ENCODE measurements at regions not wholly inside any gene's neighbourhood (a gene's known extent, or its start where the extent isn't known, plus 50 kb on each side); places are given as distances from the start of the nearest gene placed in this dataset.

- H3K9me3 ChIP-seq, result no peaks in the 10 kb centered on the region
Measured at GRCh38 chr4:23481566-23481965, 408.3 kb downstream of the PPARGC1A start.

GRCh38 chr4:23477905-23478304 lies 411.9 kb downstream of the PPARGC1A start:
- no peak overlapping the region for H3K27ac ChIP-seq (ENCODE audit: low read length)
- CTCF ChIA-PET, result no interaction called here
- no peak for ATAC-seq (replicated peaks in 1 of 4)
- peaks cover 0 to 10% (median 5%) of the 10 kb centered on the region in 3 donors for H3K9me3 Mint-ChIP-seq
- H3K36me3 ChIP-seq (ENCODE audit: control insufficient read depth in 2 of 2, extremely low read depth in 1 of 2, insufficient read depth in 1 of 2, low read length in 1 of 2), result no peaks in the 10 kb centered on the region
- no peaks in the 10 kb centered on the region for H3K27me3 ChIP-seq (replicated peaks in 1 of 2; ENCODE audit: control insufficient read depth in 2 of 2, extremely low read depth in 1 of 2, insufficient read depth in 2 of 2, low read length in 1 of 2)
- H3K9me3 ChIP-seq, result no peaks in the 10 kb centered on the region
- no peak overlapping the region for H3K4me3 ChIP-seq (ENCODE audit: control insufficient read depth in 1 of 2, extremely low read depth in 1 of 2, low read length in 1 of 2)
- no peak overlapping the region for H3K4me3 Mint-ChIP-seq
- no peaks in the 10 kb centered on the region for H3K4me1 ChIP-seq (ENCODE audit: control insufficient read depth in 1 of 2, extremely low read depth in 1 of 2, insufficient read depth in 2 of 2, low read length in 2 of 2)
- POLR2A ChIA-PET, result no interaction called here
- no peak overlapping the region for H3K27ac Mint-ChIP-seq
- H3K27me3 Mint-ChIP-seq, result no peaks in the 10 kb centered on the region
- no peak for DNase-seq
- no peaks in the 10 kb centered on the region for H3K36me3 Mint-ChIP-seq
- H3K4me1 Mint-ChIP-seq, result no peaks in the 10 kb centered on the region

More at GRCh38 chr4:23481566-23481965, 408.3 kb downstream of the PPARGC1A start:
- DNase-seq (no peak), ATAC-seq (replicated peaks in 1 of 4) (no peak)
- WGBS (ENCODE audit: insufficient coverage), result 100% methylated on average over 1 of the region's 1 CpG
- Histone ChIP-seq H3K27me3 (replicated peaks in 1 of 2; ENCODE audit: control insufficient read depth in 2 of 2, extremely low read depth in 1 of 2, insufficient read depth in 2 of 2, low read length in 1 of 2) (no peaks in the 10 kb centered on the region), H3K4me3 (ENCODE audit: control insufficient read depth in 1 of 2, extremely low read depth in 1 of 2, low read length in 1 of 2) (no peak overlapping the region), H3K27ac (ENCODE audit: low read length) (no peak overlapping the region), H3K36me3 (ENCODE audit: control insufficient read depth in 2 of 2, extremely low read depth in 1 of 2, insufficient read depth in 1 of 2, low read length in 1 of 2) (no peaks in the 10 kb centered on the region), H3K4me1 (ENCODE audit: control insufficient read depth in 1 of 2, extremely low read depth in 1 of 2, insufficient read depth in 2 of 2, low read length in 2 of 2) (no peaks in the 10 kb centered on the region)
- H3K4me1 Mint-ChIP-seq, result no peaks in the 10 kb centered on the region
- CTCF ChIA-PET, result no interaction called here
- H3K27me3 Mint-ChIP-seq, result no peaks in the 10 kb centered on the region
- H3K36me3 Mint-ChIP-seq, result no peaks in the 10 kb centered on the region
- H3K27ac Mint-ChIP-seq, result no peak overlapping the region
- no peak overlapping the region for H3K4me3 Mint-ChIP-seq
- peaks cover 0 to 5% (median 5%) of the 10 kb centered on the region in 3 donors for H3K9me3 Mint-ChIP-seq
- POLR2A ChIA-PET, result no interaction called here

GRCh38 chr4:23476515-23477090 lies 413.2 kb downstream of the PPARGC1A start:
- no peak for ATAC-seq (replicated peaks in 1 of 4)
- ChIA-PET POLR2A (no interaction called here), CTCF (no interaction called here)
- no peaks in the 10 kb centered on the region for H3K4me1 Mint-ChIP-seq
- peaks cover 7 to 15% (median 9%) of the 10 kb centered on the region in 3 donors for H3K9me3 Mint-ChIP-seq
- Histone ChIP-seq H3K4me1 (ENCODE audit: control insufficient read depth in 1 of 2, extremely low read depth in 1 of 2, insufficient read depth in 2 of 2, low read length in 2 of 2) (no peaks in the 10 kb centered on the region), H3K9me3 (no peaks in the 10 kb centered on the region), H3K27ac (ENCODE audit: low read length) (no peak overlapping the region), H3K36me3 (ENCODE audit: control insufficient read depth in 2 of 2, extremely low read depth in 1 of 2, insufficient read depth in 1 of 2, low read length in 1 of 2) (no peaks in the 10 kb centered on the region), H3K4me3 (ENCODE audit: control insufficient read depth in 1 of 2, extremely low read depth in 1 of 2, low read length in 1 of 2) (no peak overlapping the region), H3K27me3 (replicated peaks in 1 of 2; ENCODE audit: control insufficient read depth in 2 of 2, extremely low read depth in 1 of 2, insufficient read depth in 2 of 2, low read length in 1 of 2) (no peaks in the 10 kb centered on the region)
- no peaks in the 10 kb centered on the region for H3K27me3 Mint-ChIP-seq
- DNase-seq, result no peak
- no CpG with 5 or more reads among the region's 1 CpG for WGBS (ENCODE audit: insufficient coverage)
- H3K27ac Mint-ChIP-seq, result no peak overlapping the region
- H3K36me3 Mint-ChIP-seq, result no peaks in the 10 kb centered on the region
- H3K4me3 Mint-ChIP-seq, result no peak overlapping the region

- no peak overlapping the region for H3K4me3 Mint-ChIP-seq
- POLR2A ChIA-PET, result interaction anchor here in 1 of 2 donors (0.6 kb wide), 1 partner anchor 61 kb away, joined by 3 read pairs; no protein-coding TSS in a partner anchor
Measured at GRCh38 chr4:23463071-23463470, 426.8 kb downstream of the PPARGC1A start.

GRCh38 chr4:23458054-23458453 lies 431.8 kb downstream of the PPARGC1A start:
- POLR2A ChIA-PET, result no interaction called here
- H3K27me3 ChIP-seq (replicated peaks in 1 of 2; ENCODE audit: control insufficient read depth in 2 of 2, extremely low read depth in 1 of 2, insufficient read depth in 2 of 2, low read length in 1 of 2), result no peaks in the 10 kb centered on the region
- H3K9me3 ChIP-seq, result no peaks in the 10 kb centered on the region
- H3K27me3 Mint-ChIP-seq, result peaks cover 0 to 3% of the 10 kb centered on the region in 2 donors
- H3K36me3 Mint-ChIP-seq, result no peaks in the 10 kb centered on the region
- H3K27ac ChIP-seq (ENCODE audit: low read length), result no peak overlapping the region
- WGBS (ENCODE audit: insufficient coverage), result no CpG with 5 or more reads among the region's 1 CpG
- ATAC-seq (replicated peaks in 1 of 4) (no peak), DNase-seq (no peak)
- H3K4me1 ChIP-seq (ENCODE audit: control insufficient read depth in 1 of 2, extremely low read depth in 1 of 2, insufficient read depth in 2 of 2, low read length in 2 of 2), result no peaks in the 10 kb centered on the region
- H3K9me3 Mint-ChIP-seq, result peaks cover 4 to 23% (median 4%) of the 10 kb centered on the region in 3 donors
- CTCF ChIA-PET, result no interaction called here
- no peaks in the 10 kb centered on the region for H3K36me3 ChIP-seq (ENCODE audit: control insufficient read depth in 2 of 2, extremely low read depth in 1 of 2, insufficient read depth in 1 of 2, low read length in 1 of 2)
- no peak overlapping the region for H3K4me3 ChIP-seq (ENCODE audit: control insufficient read depth in 1 of 2, extremely low read depth in 1 of 2, low read length in 1 of 2)
- H3K27ac Mint-ChIP-seq, result no peak overlapping the region
- no peaks in the 10 kb centered on the region for H3K4me1 Mint-ChIP-seq
- no peak overlapping the region for H3K4me3 Mint-ChIP-seq

More at GRCh38 chr4:23463071-23463470, 426.8 kb downstream of the PPARGC1A start:
- Histone ChIP-seq H3K9me3 (no peaks in the 10 kb centered on the region), H3K4me1 (ENCODE audit: control insufficient read depth in 1 of 2, extremely low read depth in 1 of 2, insufficient read depth in 2 of 2, low read length in 2 of 2) (no peaks in the 10 kb centered on the region), H3K27ac (ENCODE audit: low read length) (no peak overlapping the region), H3K4me3 (ENCODE audit: control insufficient read depth in 1 of 2, extremely low read depth in 1 of 2, low read length in 1 of 2) (no peak overlapping the region), H3K27me3 (replicated peaks in 1 of 2; ENCODE audit: control insufficient read depth in 2 of 2, extremely low read depth in 1 of 2, insufficient read depth in 2 of 2, low read length in 1 of 2) (no peaks in the 10 kb centered on the region), H3K36me3 (ENCODE audit: control insufficient read depth in 2 of 2, extremely low read depth in 1 of 2, insufficient read depth in 1 of 2, low read length in 1 of 2) (no peaks in the 10 kb centered on the region)
- no peak for ATAC-seq (replicated peaks in 1 of 4)
- H3K4me1 Mint-ChIP-seq, result no peaks in the 10 kb centered on the region
- DNase-seq, result no peak
- no peaks in the 10 kb centered on the region for H3K27me3 Mint-ChIP-seq
- no peak overlapping the region for H3K27ac Mint-ChIP-seq
- CTCF ChIA-PET, result interaction anchor here (0.7 kb wide), 2 partner anchors 434 to 1541 kb away, joined by 3 to 5 read pairs; no protein-coding TSS in a partner anchor
- H3K9me3 Mint-ChIP-seq, result peaks cover 5 to 19% (median 13%) of the 10 kb centered on the region in 3 donors
- no peaks in the 10 kb centered on the region for H3K36me3 Mint-ChIP-seq

GRCh38 chr4:23456864-23457263 lies 433.0 kb downstream of the PPARGC1A start:
- no peak overlapping the region for H3K4me3 ChIP-seq (ENCODE audit: control insufficient read depth in 1 of 2, extremely low read depth in 1 of 2, low read length in 1 of 2)

More at GRCh38 chr4:23456864-23457263, 433.0 kb downstream of the PPARGC1A start:
- ChIA-PET POLR2A (no interaction called here), CTCF (no interaction called here)
- H3K4me1 Mint-ChIP-seq, result no peaks in the 10 kb centered on the region
- no peaks in the 10 kb centered on the region for H3K4me1 ChIP-seq (ENCODE audit: control insufficient read depth in 1 of 2, extremely low read depth in 1 of 2, insufficient read depth in 2 of 2, low read length in 2 of 2)
- peaks cover 2 to 27% (median 4%) of the 10 kb centered on the region in 3 donors for H3K9me3 Mint-ChIP-seq
- WGBS (ENCODE audit: insufficient coverage), result no CpG with 5 or more reads among the region's 2 CpGs
- H3K27ac Mint-ChIP-seq, result no peak overlapping the region
- no peak overlapping the region for H3K27ac ChIP-seq (ENCODE audit: low read length)
- H3K4me3 Mint-ChIP-seq, result no peak overlapping the region
- peaks cover 0 to 3% of the 10 kb centered on the region in 2 donors for H3K27me3 Mint-ChIP-seq
- H3K9me3 ChIP-seq, result no peaks in the 10 kb centered on the region
- H3K27me3 ChIP-seq (replicated peaks in 1 of 2; ENCODE audit: control insufficient read depth in 2 of 2, extremely low read depth in 1 of 2, insufficient read depth in 2 of 2, low read length in 1 of 2), result no peaks in the 10 kb centered on the region
- ATAC-seq (replicated peaks in 1 of 4) (no peak), DNase-seq (no peak)
- H3K36me3 Mint-ChIP-seq, result no peaks in the 10 kb centered on the region
- no peaks in the 10 kb centered on the region for H3K36me3 ChIP-seq (ENCODE audit: control insufficient read depth in 2 of 2, extremely low read depth in 1 of 2, insufficient read depth in 1 of 2, low read length in 1 of 2)
